HG03066 (cell line): ENCODE measurements at regions not wholly inside any gene's neighbourhood (a gene's known extent, or its start where the extent isn't known, plus 50 kb on each side); places are given as distances from the start of the nearest gene placed in this dataset.
"Not testable (repeated sequence)": the region's sequence is repeated elsewhere in the genome, so short reads cannot be mapped to it uniquely, and the experiment has no call there.

ENCODE experiments used
- ATAC-seq: cut with Tn5 transposase; IDR thresholded peaks from one replicate; pipeline ENCODE4 v1.9.1; 2021; ENCODE audit warnings: low read depth; ENCODE audit not compliant: unreplicated experiment

DNA sequence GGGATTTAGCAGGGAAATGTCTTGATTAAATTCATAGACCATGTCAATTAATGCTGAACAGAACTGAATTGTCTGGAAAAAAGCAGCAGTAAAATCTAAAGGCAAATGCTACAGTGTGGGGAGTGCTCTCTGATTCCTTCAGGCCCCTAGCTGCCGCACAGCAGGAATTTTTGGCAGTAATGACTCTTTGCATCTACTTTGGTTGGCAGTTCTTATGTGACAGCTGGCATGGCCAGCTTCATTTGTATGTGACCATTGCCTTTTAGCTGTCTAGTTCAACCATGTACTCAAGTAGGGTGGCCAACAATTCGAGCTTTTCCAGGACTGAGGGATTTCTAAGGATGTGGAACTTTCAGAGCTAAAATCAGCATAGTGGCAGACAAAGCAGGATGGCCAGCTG lies 499.1 kb upstream of the MAN1A1 start:
- ATAC-seq, result no peak

DNA sequence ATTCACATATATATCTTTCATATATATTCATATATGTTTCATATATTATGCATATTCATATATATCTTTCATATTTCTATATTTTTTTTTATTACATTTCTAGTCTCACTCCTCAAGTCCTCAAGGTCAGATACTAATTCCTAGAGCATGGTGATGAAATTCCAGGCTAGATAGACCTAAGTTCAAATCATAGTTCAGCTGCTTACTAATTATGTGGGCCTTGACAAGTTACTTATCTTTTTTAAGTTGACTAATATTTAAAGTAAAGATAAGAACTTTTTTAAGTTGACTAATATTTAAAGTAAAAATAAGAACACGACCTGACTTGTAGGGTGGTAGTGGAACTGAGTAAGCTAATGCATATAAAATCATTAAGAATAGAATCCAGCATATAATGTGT lies 495.6 kb upstream of the MAN1A1 start:
- ATAC-seq, result no peak

DNA sequence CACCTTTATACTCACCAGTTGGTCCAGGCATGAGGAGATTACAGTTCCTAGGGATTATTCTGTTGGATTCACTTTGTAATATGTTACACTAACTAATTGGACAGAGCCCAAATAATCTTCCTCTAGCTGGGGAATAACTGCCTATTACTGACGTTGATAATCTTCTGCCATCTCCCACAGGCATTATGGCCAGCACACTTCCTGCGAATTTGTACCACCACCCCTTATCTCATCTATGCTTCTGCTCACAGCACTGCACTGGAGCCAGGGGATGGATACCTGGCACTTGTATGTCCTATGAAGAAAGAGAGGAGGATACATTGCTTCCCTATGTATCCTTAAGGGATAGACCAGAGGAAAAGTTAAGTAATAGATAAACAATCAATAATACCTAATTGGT lies 494.8 kb upstream of the MAN1A1 start:
- no peak for ATAC-seq

DNA sequence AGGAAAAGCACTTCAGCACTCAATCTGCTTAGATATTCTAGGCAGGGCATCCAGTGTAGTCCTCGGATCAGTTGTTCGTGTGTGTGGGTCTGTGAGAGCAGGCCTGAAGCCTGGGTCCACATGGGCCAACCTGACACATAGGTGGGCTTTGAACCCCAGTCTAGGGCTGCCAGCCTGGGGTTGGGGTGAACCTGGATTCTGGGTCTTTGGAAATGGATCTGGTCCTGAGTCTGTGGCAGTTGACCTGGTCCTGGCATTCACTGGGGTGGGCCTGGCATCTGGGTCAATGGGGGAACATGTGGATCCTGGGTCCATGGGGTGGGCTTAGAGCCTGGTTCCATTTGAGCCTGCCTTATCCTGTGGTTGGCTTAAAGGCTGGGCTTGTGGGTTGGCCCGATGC lies 492.6 kb upstream of the MAN1A1 start:
- no peak for ATAC-seq

DNA sequence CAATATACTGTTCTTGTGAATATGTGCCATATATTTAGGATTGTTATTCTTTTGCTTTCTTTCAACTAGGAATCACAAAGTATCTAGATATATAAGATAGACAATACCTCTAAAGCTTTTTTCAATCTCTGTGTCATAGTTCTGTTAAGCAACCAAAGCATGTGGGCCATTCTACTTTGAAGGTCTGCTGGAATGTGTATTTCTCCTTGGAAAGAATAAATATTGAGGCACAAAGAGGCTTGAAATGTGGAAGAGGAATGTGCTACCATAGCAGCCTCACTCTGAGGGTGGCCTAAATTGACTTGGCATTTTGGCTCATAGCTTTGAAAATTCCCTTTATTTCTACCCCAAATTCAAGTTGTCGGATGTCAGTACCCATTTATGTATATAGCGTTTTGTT lies 488.5 kb upstream of the MAN1A1 start:
- ATAC-seq, result no peak

DNA sequence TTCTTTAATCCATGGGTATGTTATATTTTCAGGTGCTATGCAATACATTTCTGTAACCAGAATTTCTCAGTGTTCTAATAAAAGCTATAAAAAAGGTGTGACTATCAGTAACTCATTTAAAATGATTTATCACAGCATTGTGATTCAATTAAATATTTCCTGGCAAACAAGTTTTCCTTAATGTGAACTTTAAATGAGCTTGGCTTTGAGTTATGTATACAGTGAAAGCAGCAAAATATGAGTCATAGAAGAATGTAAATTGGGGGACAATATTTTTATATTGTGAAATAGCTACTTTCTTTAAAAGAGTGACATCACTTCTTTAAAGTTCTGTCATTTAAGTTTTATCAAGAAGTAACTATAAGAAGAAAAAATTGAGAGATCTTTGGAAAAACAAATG lies 484.9 kb upstream of the MAN1A1 start:
- no peak for ATAC-seq

DNA sequence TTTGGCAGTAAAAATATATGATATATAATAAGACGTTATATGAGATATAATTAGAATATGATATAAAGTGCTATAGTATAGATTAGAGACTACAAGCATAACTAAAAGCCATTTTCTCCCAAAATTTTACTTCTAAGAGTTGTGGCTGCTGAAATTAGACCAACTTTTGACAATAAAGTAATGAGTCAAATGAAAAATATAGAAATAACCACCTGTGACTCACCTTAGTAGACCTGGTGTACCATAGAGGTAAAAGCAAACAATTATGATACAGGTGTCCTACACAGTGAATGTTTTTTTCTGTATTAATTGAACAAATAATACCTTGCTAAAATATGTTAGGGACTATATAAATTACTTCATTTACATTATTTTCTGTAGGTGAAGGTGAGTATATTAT lies 482.9 kb upstream of the MAN1A1 start:
- no peak for ATAC-seq

DNA sequence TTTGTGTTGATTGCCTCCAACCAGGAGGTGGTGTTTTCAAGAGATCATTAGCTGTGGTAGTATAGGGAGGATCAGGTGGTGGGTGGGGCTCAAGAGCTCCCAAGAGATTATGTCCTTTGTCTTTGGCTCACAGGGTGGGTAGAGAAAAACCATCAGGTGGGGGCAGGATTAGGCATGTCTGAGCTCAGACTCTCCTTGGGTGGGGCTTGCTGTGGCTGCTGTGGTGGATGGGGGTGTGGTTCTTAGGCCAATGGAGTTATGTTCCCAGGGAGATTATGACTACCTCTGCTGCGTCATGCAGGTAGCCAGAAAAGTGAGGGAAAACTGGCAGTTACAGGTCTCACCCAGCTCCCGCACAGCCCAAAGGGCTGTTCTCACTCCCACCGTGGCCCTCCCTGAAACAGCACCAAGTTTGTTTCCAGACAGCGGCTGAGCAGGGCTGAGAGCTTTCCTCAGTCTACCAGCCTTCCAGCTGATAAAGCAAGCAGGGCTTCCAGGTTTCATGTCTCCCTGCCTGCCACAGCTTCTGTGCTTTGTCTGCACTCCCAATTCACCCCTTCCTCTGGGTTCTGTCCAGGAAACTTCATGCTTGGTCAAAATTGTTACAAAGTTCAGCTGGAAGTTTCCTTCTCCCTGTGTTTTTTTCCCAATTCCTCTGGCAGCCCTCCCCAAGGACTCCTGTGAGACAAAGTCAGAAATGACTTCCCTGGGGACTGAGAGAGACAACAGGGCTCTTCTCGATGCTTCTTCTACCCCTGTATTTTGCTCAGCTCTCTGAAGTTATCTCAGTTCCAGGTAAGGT lies 481.1 kb upstream of the MAN1A1 start:
- ATAC-seq, result no peak

DNA sequence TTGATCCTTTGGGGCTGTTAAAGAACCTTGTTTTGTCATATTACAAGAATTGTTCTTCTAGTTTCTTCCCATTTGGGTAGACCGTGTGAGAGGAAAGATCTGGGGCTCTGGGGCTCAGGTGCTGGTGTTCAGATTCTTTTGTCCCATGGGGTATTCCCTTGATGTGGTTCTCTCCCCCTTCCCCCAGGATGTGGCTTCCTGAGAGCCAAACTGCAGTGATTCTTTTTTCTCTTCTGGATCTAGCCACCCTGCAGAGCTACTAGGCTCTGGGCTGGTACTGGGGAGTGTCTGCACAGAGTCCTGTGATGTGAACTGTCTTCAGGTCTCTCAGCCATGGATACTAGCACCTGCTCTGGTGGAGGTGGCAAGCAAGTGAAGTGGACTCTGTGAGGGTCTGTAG lies 480.5 kb upstream of the MAN1A1 start:
- no peak for ATAC-seq

DNA sequence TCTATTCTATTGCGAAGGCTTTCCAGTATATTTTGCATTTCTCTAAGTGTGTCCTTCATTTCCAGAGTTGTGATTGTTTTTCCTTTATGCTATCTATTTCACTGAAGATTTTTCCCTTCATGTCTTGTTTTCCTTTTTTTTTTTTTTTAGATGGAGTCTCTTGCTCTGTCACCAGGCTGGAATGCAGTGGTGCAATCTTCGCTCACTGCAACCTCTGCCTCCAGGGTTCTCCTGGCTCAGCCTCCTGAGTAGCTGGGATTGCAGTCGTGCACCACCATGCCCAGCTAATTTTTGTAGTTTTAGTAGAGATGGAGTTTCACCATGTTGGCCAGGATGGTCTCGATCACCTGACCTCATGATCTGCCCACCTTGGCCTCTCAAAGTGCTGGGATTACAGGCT lies 479.9 kb upstream of the MAN1A1 start:
- not testable (repeated sequence) for ATAC-seq

DNA sequence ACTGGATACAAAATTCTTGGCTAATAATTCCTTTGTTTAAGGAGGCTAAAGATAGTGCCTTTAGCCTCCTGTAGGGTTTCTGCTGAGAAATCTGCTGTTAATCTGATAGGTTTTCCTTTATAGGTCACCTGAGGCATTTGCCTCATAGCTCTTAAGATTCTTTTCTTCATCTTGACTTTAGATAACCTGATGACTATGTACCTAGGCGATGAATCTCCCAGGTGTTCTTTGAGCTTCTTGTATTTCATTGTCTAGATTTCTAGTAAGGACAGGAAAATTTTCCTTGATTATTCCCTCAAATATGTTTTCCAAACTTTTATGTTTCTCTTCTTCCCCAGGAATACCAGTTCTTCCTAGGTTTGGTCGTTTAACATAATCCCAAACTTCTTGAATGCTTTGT lies 479.4 kb upstream of the MAN1A1 start:
- ATAC-seq, result no peak

DNA sequence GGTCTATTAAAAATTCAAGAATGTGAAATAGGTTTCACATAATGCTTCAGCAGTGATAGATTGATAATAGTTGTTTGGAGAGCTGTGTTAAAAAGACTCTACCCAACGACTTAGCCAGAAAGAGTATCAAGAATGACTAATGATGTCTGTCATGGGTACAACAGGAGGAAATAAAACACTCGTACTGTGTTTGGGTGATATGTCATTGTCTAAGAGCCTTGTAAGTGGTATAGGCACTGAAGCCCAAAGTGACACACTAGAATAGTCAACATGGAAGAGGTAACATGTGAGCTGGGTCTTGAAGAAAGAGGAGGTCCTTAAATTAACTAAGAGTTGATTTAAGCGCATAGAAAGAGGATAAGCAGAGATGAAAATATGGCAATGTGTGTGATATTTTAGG lies 471.8 kb upstream of the MAN1A1 start:
- ATAC-seq, result no peak

DNA sequence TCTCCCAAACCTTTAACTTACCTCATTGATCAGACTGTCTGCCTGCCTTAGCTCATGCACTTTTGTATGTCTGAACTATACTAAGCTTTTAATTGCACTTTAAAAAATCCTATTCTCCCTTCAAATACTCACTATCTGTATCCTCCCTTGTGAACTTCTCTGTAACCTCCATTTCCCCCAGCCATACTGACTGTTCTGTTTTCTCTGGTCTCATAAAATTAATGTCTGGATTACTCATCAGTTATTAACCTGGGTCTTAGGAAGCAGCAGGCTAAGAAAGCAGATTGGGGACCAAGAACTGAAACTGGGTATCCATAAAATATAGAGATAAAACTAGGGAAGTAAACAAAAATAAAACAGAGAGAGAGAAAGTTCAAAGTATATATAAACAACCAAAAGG lies 469.3 kb upstream of the MAN1A1 start:
- no peak for ATAC-seq

DNA sequence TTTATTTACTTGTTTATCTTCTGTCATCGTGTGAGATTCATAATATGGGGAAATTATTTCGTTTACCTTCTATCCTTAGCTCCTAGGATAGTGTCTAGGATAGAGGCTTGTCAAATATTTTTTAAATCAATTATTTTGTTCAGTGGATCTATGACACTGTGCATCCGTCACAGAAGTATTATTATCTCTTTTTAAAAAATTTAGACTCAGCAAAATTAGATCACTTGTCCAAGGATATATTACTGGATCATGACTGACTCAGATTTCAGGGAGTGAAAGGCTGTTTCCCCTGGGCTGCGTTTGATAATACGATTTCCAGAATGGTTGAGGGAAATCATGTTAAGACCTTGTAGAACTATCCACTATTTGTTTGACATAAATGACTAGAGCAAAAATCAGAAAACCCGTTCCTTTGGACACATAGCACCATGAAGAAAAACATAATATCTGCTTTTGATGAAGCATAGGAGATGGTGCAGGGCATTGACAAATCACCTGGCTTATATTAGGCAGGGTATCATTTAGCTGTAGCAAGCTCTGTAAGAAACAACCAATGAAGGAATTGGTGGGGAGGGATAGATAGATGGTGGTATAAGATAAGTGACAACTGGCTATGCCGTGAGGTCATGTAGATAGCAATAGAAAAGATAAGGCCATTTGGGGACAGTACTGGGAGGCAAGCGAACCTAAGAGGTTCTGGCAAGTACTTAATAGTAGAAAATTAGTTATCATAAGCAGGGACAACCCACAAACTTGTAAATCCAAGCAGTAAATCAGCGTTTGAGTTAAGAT lies 465.2 kb upstream of the MAN1A1 start:
- ATAC-seq, result no peak

DNA sequence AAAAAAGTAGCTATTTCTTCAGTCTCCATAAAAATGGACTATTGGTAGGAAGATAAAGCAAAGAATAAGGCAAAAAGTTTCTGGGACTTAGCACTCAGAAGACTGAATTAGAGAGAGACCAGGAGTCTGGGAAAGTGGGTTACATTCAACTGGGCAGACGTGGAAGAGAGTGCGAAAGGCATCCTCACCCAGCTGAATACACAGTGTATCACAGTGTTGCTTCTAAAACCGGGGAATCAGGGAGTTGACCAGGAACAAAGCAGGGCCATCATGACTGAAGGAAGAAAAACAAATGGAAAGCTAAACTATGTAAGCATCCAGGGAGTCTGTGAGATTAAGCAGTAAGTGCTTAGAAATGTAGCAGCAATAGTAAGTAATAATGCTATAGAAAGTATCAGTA lies 452.9 kb upstream of the MAN1A1 start:
- no peak for ATAC-seq

DNA sequence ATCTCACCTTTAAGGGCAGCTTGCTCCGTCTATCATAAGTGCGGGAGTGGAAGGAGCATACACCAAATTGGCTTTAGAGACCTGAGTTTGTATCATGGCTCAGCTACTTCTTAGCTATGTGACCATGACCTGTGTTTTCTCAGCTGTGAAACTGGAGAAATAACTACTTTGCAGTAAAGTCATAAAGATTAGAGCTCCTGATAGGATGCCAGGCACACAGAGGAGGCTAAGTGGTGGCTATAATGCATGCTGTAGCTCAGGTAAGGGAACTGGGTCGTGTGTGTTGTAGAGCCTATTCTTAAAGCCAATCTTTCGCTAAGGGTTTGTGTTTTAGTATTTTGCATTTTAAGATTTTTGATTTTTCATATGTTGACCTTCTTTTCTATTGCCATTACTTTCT lies 451.5 kb upstream of the MAN1A1 start:
- no peak for ATAC-seq

DNA sequence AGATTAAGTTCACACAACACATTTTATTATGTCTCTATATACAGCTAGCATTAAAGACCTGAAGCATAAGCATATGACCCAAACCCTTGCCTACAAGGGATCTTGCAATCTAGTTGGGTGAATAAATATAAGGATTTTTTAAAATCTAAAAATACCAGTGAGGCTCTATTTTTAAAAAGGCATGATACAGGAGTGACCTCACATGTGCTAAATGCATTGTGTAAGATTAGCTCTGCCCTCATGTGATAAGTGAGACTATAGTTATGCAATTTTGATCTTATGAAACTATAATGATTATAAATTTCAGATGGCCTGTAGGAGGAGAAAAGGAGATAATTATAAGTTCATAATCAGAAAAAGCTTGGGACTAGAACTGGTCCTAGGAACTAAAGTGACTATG lies 451.0 kb upstream of the MAN1A1 start:
- no peak for ATAC-seq

DNA sequence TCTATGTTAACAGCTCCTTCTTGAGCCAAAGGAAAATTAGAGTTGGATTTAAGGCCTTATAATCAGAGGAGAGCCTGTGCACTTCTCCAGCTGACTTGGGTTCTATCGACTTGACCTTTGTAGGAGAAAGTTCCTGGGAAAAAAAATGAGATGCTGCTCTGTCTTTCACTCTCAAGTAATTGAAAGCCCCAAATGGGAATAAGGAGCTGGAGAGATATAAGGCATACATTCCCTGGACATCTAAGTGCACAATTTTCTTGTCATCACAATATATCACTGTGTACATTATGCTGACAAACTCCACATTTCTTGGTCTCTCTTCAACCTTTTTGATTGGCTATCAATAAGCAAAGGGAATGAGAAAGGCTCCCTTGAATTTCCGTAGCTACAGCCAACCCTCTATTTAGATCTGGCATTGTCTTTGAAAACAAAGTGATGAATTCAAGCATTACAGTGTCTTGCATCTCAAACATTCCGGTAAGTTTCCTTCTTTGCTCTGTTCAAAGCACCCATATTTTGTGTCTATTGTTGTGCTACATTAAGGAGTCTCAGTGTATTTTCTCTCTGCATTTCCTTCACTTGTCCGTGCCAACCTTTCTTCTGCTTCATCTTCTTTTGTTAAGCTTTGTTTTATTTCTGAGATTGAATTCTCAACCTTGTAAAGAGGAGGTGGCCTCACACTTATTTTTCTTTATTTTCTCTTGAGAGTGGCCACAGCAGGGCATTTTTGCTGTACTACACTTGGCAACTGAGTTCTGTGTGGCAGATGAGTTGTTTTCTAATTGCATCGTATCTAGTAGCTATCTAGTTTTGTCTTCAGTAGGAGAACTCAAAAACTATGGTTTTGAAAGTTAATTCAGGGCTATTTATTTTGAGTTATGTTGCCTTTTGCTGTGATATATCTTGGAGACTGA lies 450.3 kb upstream of the MAN1A1 start:
- ATAC-seq, result no peak

DNA sequence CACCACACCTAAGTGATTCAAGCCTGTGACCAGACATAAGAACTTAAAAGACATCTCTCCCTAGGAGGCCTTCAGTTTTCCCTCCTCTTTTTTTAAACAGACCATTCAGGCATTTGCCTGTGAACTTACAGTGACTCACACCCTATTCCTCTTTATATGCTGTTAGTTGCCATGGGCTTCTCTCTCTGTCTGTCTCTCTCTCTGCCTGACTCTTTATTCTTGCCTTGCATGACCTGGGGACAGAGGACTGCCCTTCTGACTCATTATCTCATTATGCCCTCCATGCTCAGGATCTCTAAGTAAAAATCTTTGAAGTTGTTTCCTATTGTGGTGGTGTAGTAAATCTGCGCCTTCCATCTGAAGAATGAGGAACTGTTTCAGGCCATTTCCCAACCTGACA lies 442.2 kb upstream of the MAN1A1 start:
- ATAC-seq, result no peak

DNA sequence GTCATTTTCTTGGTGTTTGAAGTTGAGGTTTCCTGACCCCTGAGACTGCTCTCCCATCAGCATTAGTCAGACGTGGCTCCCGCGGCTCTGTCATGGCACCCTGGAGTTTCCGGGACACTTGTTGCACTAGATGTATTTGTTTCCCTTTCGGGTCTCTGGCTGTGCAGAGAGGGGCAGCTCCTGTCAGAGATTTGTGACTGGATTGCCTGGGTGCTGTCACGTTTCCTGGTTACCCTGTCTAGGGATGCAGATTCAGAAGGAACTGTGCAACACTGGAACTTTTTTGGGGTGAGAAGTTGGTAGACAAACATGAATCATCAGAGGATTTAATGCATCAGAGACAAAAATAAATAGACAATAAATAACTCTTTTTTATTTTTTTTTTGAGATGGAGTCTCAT lies 431.8 kb upstream of the MAN1A1 start:
- no peak for ATAC-seq

DNA sequence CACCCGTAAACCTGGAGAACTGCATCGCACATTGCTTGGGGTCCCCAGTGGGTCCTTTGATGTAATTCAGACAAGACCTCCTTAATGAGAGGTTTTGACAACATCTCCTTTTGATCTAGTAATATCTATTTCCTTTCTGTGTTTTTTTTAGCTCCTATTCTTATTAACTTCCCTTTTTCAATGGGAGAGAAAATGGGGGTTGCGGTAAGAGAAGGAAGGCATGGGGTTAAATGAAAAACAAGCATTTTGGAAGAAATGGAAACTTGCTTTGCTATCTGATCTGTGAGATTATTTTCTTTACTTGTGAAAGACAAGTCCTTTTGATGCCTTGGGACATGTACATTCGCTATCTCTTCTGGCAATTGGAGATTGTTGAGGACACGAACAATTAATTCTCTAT lies 418.6 kb upstream of the MAN1A1 start:
- no peak for ATAC-seq
